NCI-H2107 (cell line): ENCODE measurements at regions not wholly inside any gene's neighbourhood (a gene's known extent, or its start where the extent isn't known, plus 50 kb on each side); places are given as distances from the start of the nearest gene placed in this dataset.
"Not testable (repeated sequence)": the region's sequence is repeated elsewhere in the genome, so short reads cannot be mapped to it uniquely, and the experiment has no call there.

Experiments
- DNase-seq: peaks from one replicate; lab custom pipeline; 2025; lab: John Stamatoyannopoulos, UW

DNA sequence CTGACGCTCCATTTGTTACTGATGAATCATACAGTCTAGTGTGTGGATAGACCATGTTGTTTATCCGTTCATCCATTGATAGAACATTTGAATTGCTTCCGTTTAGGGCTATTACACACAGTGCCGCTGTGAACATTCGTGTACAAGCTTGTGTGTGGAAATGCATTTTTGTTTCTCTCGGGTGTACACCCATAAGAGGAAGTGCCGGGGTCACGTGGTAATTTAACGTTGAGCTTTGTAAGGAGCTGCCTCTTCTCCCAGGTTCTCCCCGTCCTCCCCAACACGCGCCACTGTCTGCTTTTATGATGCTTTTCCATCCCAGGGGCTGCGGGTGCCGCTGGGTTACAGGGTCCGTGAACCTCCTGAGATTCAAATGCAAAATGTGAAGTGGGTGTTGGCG, 142.3 kb downstream of the IGLL1 start:
- no peak for DNase-seq

GRCh38 chr22:23437107-23437395, 143.0 kb downstream of the IGLL1 start:
- not testable (repeated sequence) for DNase-seq

GRCh38 chr22:23436354-23437106, 143.6 kb downstream of the IGLL1 start:
- not testable (repeated sequence) for DNase-seq

GRCh38 chr22:23435186-23435585, 144.9 kb downstream of the IGLL1 start:
- not testable (repeated sequence) for DNase-seq

GRCh38 chr22:23434198-23434830, 145.8 kb downstream of the IGLL1 start:
- DNase-seq = not testable (repeated sequence)

GRCh38 chr22:23433127-23434005, 146.7 kb downstream of the IGLL1 start:
- DNase-seq = not testable (repeated sequence)

DNA sequence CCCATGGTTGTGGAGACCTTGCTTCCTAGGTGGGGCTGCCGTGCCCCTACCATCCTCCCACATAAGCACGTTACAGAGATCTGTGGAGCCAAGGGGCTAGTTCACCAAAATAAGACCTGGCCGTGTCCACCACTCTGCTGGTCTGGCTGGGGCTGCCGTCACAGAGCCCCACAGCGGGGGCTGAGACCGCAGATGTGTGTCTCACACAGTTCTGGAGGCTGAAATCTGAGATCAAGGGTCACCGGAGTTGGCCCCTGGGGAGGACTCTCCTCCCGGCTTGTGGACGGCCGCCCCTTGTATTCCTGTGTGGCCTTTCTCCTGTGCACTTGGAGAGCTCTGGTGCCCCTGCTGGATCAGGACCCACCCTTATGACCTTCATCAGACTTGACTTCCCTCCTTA, 147.4 kb downstream of the IGLL1 start:
- DNase-seq = not testable (repeated sequence)

DNA sequence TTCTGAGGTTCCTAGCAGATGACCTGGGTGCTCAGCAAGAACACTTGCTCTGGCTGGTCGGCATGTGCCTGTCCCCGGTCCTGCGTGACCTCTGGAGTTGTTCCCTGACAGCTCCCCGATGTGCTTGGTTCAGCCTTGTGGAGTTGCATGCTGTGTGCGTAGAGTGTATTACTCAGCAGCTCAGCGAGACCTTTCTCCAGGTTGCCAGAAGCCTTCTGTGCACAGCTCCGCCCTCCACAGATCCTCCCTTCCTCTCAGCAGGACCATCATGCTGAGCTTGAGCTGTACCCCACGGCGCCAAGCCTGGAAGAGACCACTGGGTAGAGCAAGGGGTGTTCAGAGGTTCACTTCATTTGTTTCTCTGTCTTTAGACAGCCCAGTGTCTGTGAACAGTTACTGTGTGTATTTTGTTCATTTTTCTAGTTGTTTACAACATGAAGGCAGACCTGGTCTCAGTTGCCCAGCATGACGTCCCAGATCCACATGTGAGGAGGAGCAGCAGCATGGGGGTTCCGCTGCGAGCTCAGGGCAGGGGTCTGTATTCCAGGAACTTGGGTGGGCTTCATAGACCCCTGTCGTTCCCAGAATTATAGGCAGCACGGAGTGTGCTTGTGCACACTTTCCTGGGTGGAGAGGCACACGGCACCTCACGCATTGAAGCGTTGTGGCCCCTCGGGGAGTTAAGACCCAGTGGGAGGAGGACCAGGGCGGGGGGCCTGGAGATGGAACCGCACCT, 148.6 kb downstream of the IGLL1 start:
- no peak for DNase-seq

GRCh38 chr22:23424551-23425068, 155.5 kb downstream of the IGLL1 start:
- DNase-seq = not testable (repeated sequence)

GRCh38 chr22:23424031-23424430, 156.1 kb downstream of the IGLL1 start:
- DNase-seq = no peak

GRCh38 chr22:23422281-23422680, 157.8 kb downstream of the IGLL1 start:
- DNase-seq = not testable (repeated sequence)

- not testable (repeated sequence) for DNase-seq
Observed at GRCh38 chr22:23421300-23421699, 158.8 kb downstream of the IGLL1 start.

GRCh38 chr22:23419931-23420330, 160.2 kb downstream of the IGLL1 start:
- no peak for DNase-seq

- DNase-seq = no peak
Observed at GRCh38 chr22:23419171-23419570, 160.9 kb downstream of the IGLL1 start.

- no peak for DNase-seq
Observed at GRCh38 chr22:23418159-23418788, 161.8 kb downstream of the IGLL1 start.

DNA sequence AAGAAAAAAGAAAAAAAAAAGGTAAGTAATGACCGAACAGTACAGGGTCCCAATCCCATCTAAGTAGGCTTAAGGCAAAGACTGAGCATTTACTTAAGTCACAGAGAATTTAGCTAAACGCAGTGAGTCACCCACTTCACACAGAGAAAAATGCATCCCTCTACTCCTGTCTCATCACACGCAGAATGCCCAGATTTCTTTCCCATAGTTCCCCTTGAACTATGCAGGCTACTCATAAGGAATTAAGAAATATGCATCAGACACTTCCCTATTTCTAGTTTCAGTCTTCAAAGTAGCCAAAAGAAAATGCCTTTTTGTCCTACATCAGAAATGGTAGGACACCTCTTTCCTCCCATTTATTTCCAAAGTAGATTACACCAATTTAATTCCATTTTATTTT, 162.8 kb downstream of the IGLL1 start:
- not testable (repeated sequence) for DNase-seq

GRCh38 chr22:23416169-23416690, 163.9 kb downstream of the IGLL1 start:
- not testable (repeated sequence) for DNase-seq

DNA sequence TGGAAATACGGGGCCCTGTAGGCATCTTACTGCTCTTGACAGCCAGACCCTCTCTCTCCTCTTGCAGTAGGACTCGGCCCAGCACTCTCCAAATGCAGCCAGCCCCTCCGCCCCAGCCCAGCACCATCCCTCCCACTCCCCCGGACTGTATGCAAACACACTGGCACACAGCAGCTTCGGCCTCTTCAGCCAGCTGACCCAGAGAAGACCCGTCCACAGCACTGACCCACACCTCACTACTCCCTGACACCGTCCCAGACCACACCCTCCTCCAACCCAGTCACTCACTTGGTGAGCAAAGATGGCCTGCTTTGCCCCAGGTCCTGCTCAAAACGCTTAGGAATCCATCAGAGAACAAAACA, 164.6 kb downstream of the IGLL1 start:
- DNase-seq = no peak

- DNase-seq = no peak
Observed at GRCh38 chr22:23414727-23415489, 165.2 kb downstream of the IGLL1 start.

DNA sequence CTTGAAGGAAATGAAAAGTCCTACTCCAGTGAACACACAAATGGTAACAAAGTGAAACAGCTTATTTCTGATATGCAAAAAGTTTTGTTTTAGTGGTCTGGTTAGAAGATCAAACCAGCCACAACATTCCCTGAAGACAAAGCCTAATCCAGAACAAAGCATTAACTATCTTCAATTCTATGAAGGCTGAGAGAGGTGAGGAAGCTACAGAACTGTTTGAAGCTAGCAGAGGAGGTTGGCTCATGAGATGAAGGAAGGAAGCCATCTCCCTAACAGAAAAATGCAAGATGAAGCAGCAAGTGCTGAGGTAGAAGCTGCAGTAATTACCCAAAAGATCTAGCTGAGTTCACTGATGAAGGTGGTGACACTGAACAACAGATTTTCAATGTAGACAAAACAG, 168.4 kb downstream of the IGLL1 start:
- DNase-seq = no peak
